Loucy (cell line): ENCODE measurements at regions not wholly inside any gene's neighbourhood (a gene's known extent, or its start where the extent isn't known, plus 50 kb on each side); places are given as distances from the start of the nearest gene placed in this dataset.

Experiments used
- EZH2phosphoT487 ChIP-seq: fragments of 200-600 bp; IDR thresholded peaks from 2 replicates; pipeline ENCODE4 v1.6.1; 2018; ENCODE audit warnings: antibody characterized with exemption, mild to moderate bottlenecking, moderate library complexity, borderline replicate concordance
- TF ChIP-seq, protein P1 (sequence below): fragments of 200-600 bp; sonication (generic); conservative IDR thresholded peaks from 2 replicates; pipeline ENCODE4 v1.5.1; 2014; ENCODE audit warnings: mild to moderate bottlenecking, antibody characterized with exemption, low read length

DNA sequence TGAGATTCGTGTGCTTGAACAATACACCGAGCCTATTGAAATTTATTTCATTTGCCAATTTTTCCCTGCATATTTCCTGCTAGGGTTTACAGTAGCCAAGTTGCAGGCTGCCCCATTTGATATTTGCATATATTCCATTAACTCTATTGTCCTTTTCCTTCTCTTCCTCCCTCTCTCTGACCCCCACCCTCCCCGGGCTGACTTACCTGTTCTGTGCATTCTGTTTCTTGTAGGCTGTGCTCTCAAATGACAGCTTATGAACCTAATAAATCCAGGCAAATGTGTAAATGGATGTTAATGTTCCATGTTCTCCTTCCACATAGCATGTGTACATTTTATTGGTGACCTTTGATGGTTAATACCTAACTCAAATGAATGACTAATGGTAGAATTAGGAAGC, 1169.2 kb upstream of the WWC1 start:
- TF ChIP-seq, protein P1, sequence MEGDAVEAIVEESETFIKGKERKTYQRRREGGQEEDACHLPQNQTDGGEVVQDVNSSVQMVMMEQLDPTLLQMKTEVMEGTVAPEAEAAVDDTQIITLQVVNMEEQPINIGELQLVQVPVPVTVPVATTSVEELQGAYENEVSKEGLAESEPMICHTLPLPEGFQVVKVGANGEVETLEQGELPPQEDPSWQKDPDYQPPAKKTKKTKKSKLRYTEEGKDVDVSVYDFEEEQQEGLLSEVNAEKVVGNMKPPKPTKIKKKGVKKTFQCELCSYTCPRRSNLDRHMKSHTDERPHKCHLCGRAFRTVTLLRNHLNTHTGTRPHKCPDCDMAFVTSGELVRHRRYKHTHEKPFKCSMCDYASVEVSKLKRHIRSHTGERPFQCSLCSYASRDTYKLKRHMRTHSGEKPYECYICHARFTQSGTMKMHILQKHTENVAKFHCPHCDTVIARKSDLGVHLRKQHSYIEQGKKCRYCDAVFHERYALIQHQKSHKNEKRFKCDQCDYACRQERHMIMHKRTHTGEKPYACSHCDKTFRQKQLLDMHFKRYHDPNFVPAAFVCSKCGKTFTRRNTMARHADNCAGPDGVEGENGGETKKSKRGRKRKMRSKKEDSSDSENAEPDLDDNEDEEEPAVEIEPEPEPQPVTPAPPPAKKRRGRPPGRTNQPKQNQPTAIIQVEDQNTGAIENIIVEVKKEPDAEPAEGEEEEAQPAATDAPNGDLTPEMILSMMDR, result no peak
- TF ChIP-seq EZH2phosphoT487, result no peak
